ENCODE measurements at regions not wholly inside any gene's neighbourhood (a gene's known extent, or its start where the extent isn't known, plus 50 kb on each side); places are given as distances from the start of the nearest gene placed in this dataset.

DNA sequence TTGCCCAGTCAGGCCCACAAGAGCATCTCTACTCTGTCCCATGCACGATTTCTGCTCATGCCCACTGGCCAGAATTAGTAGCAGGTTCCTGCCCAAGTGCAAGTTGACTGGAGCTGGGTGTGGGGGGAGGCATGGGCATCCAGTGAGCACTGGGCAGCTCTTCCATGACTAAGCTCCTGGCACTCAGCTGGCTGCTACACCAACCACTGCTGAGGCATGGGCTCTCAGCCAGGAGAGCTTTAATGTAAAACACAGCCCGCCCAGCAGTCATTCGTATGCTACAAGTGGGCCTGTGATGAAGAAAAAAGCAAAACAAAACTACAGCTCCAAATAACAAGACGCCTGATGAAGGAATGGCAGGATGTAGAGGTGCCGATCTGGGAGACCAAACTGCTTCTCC is 335.4 kb upstream of the PFKP start:
- no peak overlapping the region for H3K27ac ChIP-seq (ENCODE audit: extremely low read depth, low read depth, low read length)
- ChIA-PET POLR2A (interaction anchor here (0.5 kb wide), 1 partner anchor 83 kb away, joined by 4 read pairs; no protein-coding TSS in a partner anchor), CTCF (no interaction called here)
- no peaks in the 10 kb centered on the region for H3K9me3 ChIP-seq (ENCODE audit: control insufficient read depth, insufficient read depth, low read depth, low read length)
- H3K36me3 ChIP-seq (ENCODE audit: control insufficient read depth in 2 of 2, insufficient read depth in 1 of 2, low read length in 2 of 2): no peaks in the 10 kb centered on the region
- TF ChIP-seq ZNF354C (tag by site-specific recombination; IDR thresholded peaks at IDR 0.05; ENCODE audit: borderline replicate concordance, low read depth) (no peak), ZNF366 (tag by site-specific recombination; conservative IDR thresholded peaks at IDR 0.05) (no peak), ZFP37 (tag by site-specific recombination; IDR thresholded peaks at IDR 0.05) (no peak), HOXA7 (CRISPR knock-in tag; IDR thresholded peaks at IDR 0.05; ENCODE audit: borderline replicate concordance) (no peak), ZNF571 (tag by site-specific recombination; IDR thresholded peaks at IDR 0.05) (no peak), HOXD13 (CRISPR knock-in tag; IDR thresholded peaks at IDR 0.05; ENCODE audit: borderline replicate concordance) (no peak), ZNF768 (tag by site-specific recombination; IDR thresholded peaks at IDR 0.05) (no peak), ZNF514 (tag by site-specific recombination; IDR thresholded peaks at IDR 0.05) (no peak), ZNF677 (tag by site-specific recombination; IDR thresholded peaks at IDR 0.05) (no peak), REPIN1 (tag by site-specific recombination; IDR thresholded peaks at IDR 0.05; ENCODE audit: low read depth) (no peak), GFI1B (tag by site-specific recombination; IDR thresholded peaks at IDR 0.05) (no peak), ZNF473 (tag by site-specific recombination; IDR thresholded peaks at IDR 0.05) (no peak), KLF9 (tag by site-specific recombination; IDR thresholded peaks at IDR 0.05; ENCODE audit: low read depth) (no peak), ZNF211 (tag by site-specific recombination; IDR thresholded peaks at IDR 0.05; ENCODE audit: low read depth) (no peak), ZNF394 (tag by site-specific recombination; IDR thresholded peaks at IDR 0.05; ENCODE audit: borderline replicate concordance) (no peak), ZNF670 (tag by site-specific recombination; IDR thresholded peaks at IDR 0.05; ENCODE audit: low read depth) (no peak)
- TF ChIP-seq, protein P1, sequence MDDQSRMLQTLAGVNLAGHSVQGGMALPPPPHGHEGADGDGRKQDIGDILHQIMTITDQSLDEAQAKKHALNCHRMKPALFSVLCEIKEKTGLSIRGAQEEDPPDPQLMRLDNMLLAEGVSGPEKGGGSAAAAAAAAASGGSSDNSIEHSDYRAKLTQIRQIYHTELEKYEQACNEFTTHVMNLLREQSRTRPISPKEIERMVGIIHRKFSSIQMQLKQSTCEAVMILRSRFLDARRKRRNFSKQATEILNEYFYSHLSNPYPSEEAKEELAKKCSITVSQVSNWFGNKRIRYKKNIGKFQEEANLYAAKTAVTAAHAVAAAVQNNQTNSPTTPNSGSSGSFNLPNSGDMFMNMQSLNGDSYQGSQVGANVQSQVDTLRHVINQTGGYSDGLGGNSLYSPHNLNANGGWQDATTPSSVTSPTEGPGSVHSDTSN (CRISPR knock-in tag; IDR thresholded peaks at IDR 0.05): no peak
- TF ChIP-seq, protein P2, sequence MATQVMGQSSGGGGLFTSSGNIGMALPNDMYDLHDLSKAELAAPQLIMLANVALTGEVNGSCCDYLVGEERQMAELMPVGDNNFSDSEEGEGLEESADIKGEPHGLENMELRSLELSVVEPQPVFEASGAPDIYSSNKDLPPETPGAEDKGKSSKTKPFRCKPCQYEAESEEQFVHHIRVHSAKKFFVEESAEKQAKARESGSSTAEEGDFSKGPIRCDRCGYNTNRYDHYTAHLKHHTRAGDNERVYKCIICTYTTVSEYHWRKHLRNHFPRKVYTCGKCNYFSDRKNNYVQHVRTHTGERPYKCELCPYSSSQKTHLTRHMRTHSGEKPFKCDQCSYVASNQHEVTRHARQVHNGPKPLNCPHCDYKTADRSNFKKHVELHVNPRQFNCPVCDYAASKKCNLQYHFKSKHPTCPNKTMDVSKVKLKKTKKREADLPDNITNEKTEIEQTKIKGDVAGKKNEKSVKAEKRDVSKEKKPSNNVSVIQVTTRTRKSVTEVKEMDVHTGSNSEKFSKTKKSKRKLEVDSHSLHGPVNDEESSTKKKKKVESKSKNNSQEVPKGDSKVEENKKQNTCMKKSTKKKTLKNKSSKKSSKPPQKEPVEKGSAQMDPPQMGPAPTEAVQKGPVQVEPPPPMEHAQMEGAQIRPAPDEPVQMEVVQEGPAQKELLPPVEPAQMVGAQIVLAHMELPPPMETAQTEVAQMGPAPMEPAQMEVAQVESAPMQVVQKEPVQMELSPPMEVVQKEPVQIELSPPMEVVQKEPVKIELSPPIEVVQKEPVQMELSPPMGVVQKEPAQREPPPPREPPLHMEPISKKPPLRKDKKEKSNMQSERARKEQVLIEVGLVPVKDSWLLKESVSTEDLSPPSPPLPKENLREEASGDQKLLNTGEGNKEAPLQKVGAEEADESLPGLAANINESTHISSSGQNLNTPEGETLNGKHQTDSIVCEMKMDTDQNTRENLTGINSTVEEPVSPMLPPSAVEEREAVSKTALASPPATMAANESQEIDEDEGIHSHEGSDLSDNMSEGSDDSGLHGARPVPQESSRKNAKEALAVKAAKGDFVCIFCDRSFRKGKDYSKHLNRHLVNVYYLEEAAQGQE (tag by site-specific recombination; IDR thresholded peaks at IDR 0.05): no peak
- H3K4me1 ChIP-seq (ENCODE audit: control insufficient read depth, insufficient read depth, low read length): no peaks in the 10 kb centered on the region
- no peak overlapping the region for H3K4me3 ChIP-seq (ENCODE audit: low read depth, low read length)

DNA sequence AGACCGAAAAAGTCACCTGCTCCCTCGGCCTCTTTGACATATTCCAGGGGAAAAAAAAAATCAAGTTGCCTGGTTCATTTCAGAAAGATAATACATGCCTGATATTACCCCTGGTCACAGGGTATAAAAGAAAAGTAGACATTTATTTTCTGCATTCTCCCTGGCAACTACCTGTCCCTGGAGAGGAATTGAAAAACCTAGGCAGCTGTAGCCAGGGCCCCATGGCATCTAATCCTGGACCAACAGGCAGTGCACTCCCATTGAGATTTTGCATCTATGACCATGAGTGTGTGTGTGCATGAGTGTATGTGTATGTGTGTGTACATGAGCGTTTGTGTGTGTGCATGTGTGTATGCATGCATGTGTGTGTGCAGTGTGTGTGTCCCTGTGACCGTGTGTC is 338.2 kb upstream of the PFKP start:
- Histone ChIP-seq H3K36me3 (ENCODE audit: control insufficient read depth in 2 of 2, insufficient read depth in 1 of 2, low read length in 2 of 2) (no peaks in the 10 kb centered on the region), H3K4me3 (ENCODE audit: low read depth, low read length) (no peak overlapping the region), H3K9me3 (ENCODE audit: control insufficient read depth, insufficient read depth, low read depth, low read length) (no peaks in the 10 kb centered on the region), H3K27ac (ENCODE audit: extremely low read depth, low read depth, low read length) (no peak overlapping the region), H3K4me1 (ENCODE audit: control insufficient read depth, insufficient read depth, low read length) (no peaks in the 10 kb centered on the region)
- ChIA-PET POLR2A (no interaction called here), CTCF (interaction anchor here (0.6 to 0.7 kb wide), 2 partner anchors 10 to 150 kb away, joined by 3 read pairs; no protein-coding TSS in a partner anchor)
- TF ChIP-seq KLF10 (tag by site-specific recombination; IDR thresholded peaks at IDR 0.05) (no peak), ZNF221 (tag by site-specific recombination; IDR thresholded peaks at IDR 0.05; ENCODE audit: borderline replicate concordance) (no peak), YY2 (tag by site-specific recombination; IDR thresholded peaks at IDR 0.05) (no peak), ZNF354C (tag by site-specific recombination; IDR thresholded peaks at IDR 0.05; ENCODE audit: borderline replicate concordance, low read depth) (no peak), ZNF654 (tag by site-specific recombination; IDR thresholded peaks at IDR 0.05; ENCODE audit: low read depth) (no peak)
- TF ChIP-seq, protein P3, sequence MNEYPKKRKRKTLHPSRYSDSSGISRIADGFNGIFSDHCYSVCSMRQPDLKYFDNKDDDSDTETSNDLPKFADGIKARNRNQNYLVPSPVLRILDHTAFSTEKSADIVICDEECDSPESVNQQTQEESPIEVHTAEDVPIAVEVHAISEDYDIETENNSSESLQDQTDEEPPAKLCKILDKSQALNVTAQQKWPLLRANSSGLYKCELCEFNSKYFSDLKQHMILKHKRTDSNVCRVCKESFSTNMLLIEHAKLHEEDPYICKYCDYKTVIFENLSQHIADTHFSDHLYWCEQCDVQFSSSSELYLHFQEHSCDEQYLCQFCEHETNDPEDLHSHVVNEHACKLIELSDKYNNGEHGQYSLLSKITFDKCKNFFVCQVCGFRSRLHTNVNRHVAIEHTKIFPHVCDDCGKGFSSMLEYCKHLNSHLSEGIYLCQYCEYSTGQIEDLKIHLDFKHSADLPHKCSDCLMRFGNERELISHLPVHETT (tag by site-specific recombination; IDR thresholded peaks at IDR 0.05): no peak
- TF ChIP-seq, protein P4, sequence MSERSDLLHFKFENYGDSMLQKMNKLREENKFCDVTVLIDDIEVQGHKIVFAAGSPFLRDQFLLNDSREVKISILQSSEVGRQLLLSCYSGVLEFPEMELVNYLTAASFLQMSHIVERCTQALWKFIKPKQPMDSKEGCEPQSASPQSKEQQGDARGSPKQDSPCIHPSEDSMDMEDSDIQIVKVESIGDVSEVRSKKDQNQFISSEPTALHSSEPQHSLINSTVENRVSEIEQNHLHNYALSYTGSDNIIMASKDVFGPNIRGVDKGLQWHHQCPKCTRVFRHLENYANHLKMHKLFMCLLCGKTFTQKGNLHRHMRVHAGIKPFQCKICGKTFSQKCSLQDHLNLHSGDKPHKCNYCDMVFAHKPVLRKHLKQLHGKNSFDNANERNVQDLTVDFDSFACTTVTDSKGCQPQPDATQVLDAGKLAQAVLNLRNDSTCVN (tag by site-specific recombination; optimal IDR thresholded peaks at IDR 0.05): no peak
